SH-SY5Y (cell line): ENCODE measurements at regions not wholly inside any gene's neighbourhood (a gene's known extent, or its start where the extent isn't known, plus 50 kb on each side); places are given as distances from the start of the nearest gene placed in this dataset.

Source experiments
- GATA2 ChIP-seq: IDR thresholded peaks from 2 replicates; pipeline ENCODE4 v1.6.1; 2011; ENCODE audit warnings: mild to moderate bottlenecking, low read depth, low read length
- GATA3 ChIP-seq: IDR thresholded peaks from 2 replicates; pipeline ENCODE4 v1.6.1; 2011; ENCODE audit warnings: low read depth, mild to moderate bottlenecking, low read length, moderate library complexity

DNA sequence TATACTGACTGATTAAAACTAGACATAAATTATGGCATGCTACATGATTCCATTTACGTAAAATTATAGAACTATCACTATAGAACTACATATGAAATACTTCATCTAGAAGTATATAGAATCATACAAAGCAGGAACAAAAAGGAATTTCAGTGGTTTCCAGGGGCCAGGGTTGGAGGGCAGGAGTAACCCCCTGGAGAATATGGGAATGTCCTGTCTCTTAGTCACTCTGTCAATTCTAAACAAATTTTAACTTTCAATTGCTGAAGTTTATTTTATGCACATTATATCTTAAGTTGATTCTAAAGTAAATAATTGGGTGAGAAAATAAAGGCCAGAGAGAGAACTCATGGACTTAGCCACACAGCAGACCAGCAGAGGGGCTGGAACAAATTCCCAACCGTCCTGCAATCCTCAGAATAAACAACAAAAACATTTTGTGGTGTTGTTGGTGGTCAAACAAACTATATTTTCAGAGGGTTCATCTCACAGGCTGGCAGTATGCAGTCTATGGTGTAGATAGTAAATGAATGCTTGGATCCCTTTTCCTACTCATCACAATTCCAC is 476.9 kb upstream of the SLIT2 start:
- TF ChIP-seq GATA3 (no peak), GATA2 (no peak)
